Stimulated activated effector memory CD8-positive, alpha-beta T cell treated with anti-CD3 and anti-CD28 coated beads, Interleukin-12 subunit alpha, Interleukin-12 subunit beta, amount 100 ng/mL, for 72 hours (primary cell): ENCODE measurements at regions not wholly inside any gene's neighbourhood (a gene's known extent, or its start where the extent isn't known, plus 50 kb on each side); places are given as distances from the start of the nearest gene placed in this dataset.

Experiments
- ATAC-seq: fragments of 150-1000 bp; cut with Tn5 transposase; 2 replicates; pipeline ENCODE4 v1.10.0; 2021
- DNase-seq, 2 donors: peaks; one replicate each; pipeline ENCODE4 v3.0.0; 2021 to 2022; ENCODE audit warnings: low spot score in 2 of 2
- H3K27ac Mint-ChIP-seq: one replicate; pipeline ENCODE4 v1.8.0; 2022; ENCODE audit warnings: mild to moderate bottlenecking, mixed read lengths
- H3K36me3 Mint-ChIP-seq: one replicate; pipeline ENCODE4 v1.8.0; 2022; ENCODE audit warnings: mild to moderate bottlenecking, mixed read lengths
- H3K4me1 Mint-ChIP-seq: one replicate; pipeline ENCODE4 v1.8.0; 2022; ENCODE audit warnings: mixed read lengths
- H3K4me3 Mint-ChIP-seq: one replicate; pipeline ENCODE4 v1.8.0; 2022; ENCODE audit warnings: mild to moderate bottlenecking, mixed read lengths
- H3K9me3 Mint-ChIP-seq: one replicate; pipeline ENCODE4 v1.8.0; 2022; ENCODE audit warnings: mixed read lengths

DNA sequence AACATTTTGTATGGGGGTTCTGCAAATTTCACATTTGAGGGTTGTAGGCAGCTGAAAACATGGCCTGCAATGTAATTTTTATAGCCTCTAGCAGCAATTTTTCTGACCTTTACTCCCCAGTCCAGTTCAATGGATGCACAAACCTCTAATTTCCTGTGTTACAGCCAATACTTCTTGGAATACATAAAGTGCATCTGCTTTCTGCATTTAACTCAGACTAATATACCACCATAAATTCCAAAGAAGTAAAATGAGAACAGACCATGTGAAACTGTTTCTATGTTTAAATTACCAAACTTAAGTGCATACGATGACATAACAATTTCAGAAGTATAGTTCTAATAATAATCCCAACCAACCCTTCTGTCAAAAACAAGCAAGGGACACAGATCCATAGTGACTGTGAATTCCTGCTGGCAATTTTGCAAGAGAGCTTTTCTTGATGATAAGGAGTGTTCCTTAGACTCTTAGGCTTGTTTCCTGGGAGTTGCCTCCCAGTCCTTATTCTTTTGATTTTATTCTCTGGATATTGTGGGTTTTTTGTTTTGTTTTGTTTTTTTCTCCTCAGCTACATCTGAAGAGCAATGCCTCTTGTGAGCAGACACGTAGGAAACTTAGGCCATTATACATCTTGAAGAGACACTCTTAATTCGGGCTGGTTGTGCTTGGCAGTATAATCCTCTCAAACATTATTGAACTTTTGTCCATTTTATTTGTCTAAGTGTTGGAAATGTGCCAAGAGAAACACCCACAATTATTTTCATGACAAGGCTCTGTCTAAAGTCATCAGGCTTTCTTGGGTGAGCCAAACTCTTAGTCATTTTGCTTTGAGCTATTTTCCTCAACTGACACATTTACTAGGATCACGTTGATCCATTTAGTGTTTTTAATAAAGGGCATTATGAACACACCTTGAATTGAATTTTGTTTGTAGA lies 51.3 kb upstream of the RERGL start:
- ATAC-seq, result no peak
- no peak overlapping the region for H3K27ac Mint-ChIP-seq
- no peak overlapping the region for H3K4me3 Mint-ChIP-seq
- DNase-seq, result no peak
- H3K4me1 Mint-ChIP-seq, result no peaks in the 10 kb centered on the region
- no peaks in the 10 kb centered on the region for H3K36me3 Mint-ChIP-seq
- H3K9me3 Mint-ChIP-seq, result no peaks in the 10 kb centered on the region

DNA sequence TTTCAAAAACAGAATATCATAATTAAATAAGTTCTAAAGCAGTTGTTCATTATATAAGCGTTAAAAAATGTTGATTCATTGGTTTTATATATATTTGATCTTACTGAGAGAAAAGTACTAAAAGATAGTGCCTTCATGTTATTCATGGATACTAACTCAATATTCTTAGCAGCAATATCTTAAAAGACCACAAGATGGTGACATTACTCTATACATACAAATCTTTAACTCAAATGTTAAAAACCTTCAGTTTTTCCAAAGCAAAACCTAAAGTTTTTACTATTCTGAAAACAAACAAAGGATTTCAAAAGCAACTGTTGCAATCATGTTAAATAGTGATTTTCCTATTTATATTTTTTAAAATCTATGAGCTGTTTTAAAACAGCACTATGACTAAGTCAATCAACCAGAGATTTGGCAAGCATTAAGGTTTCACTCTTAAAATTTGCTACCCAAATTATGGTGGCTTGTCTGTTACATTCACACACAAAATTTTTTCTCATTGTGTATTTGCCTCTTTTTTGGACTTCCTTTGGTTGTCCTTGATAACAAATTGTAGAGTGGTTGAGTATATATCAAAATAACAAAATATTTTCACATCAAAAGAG lies 50.1 kb upstream of the RERGL start:
- ATAC-seq (no peak), DNase-seq (no peak)
- Mint-ChIP-seq H3K4me3 (no peak overlapping the region), H3K9me3 (no peaks in the 10 kb centered on the region), H3K27ac (no peak overlapping the region), H3K4me1 (no peaks in the 10 kb centered on the region), H3K36me3 (no peaks in the 10 kb centered on the region)
